ENCODE measurements at regions not wholly inside any gene's neighbourhood (a gene's known extent, or its start where the extent isn't known, plus 50 kb on each side); places are given as distances from the start of the nearest gene placed in this dataset.

GRCh38 chr5:152184266-152184665, 220.8 kb downstream of the NMUR2 start:
- in situ Hi-C loops (cut with MboI; ENCODE audit: low pct_unique_long_range_greater_than_20kb, low sequenced_read_pairs, unreplicated experiment): no loop called here
- no peak for TF ChIP-seq CTCF (IDR thresholded peaks at IDR 0.05; ENCODE audit: extremely low read depth, insufficient read depth, missing control alignments)
- DNase-seq (ENCODE audit: low spot score): no peak

GRCh38 chr5:152181461-152181860, 223.6 kb downstream of the NMUR2 start:
- no peak for DNase-seq (ENCODE audit: low spot score)
- in situ Hi-C loops (cut with MboI; ENCODE audit: low pct_unique_long_range_greater_than_20kb, low sequenced_read_pairs, unreplicated experiment): no loop called here
- TF ChIP-seq CTCF (IDR thresholded peaks at IDR 0.05; ENCODE audit: extremely low read depth, insufficient read depth, missing control alignments): no peak

GRCh38 chr5:152178350-152178699, 226.8 kb downstream of the NMUR2 start:
- DNase-seq (ENCODE audit: low spot score): no peak
- in situ Hi-C loops (cut with MboI; ENCODE audit: low pct_unique_long_range_greater_than_20kb, low sequenced_read_pairs, unreplicated experiment): no loop called here
- TF ChIP-seq CTCF (IDR thresholded peaks at IDR 0.05; ENCODE audit: extremely low read depth, insufficient read depth, missing control alignments): no peak

GRCh38 chr5:152177626-152178349, 227.3 kb downstream of the NMUR2 start:
- in situ Hi-C loops (cut with MboI; ENCODE audit: low pct_unique_long_range_greater_than_20kb, low sequenced_read_pairs, unreplicated experiment): no loop called here
- no peak for TF ChIP-seq CTCF (IDR thresholded peaks at IDR 0.05; ENCODE audit: extremely low read depth, insufficient read depth, missing control alignments)

GRCh38 chr5:152171888-152172287, 233.2 kb downstream of the NMUR2 start:
- DNase-seq (ENCODE audit: low spot score): no peak
- TF ChIP-seq CTCF (IDR thresholded peaks at IDR 0.05; ENCODE audit: extremely low read depth, insufficient read depth, missing control alignments): no peak
- in situ Hi-C loops (cut with MboI; ENCODE audit: low pct_unique_long_range_greater_than_20kb, low sequenced_read_pairs, unreplicated experiment): no loop called here

More at GRCh38 chr5:152177626-152178349, 227.3 kb downstream of the NMUR2 start:
- DNase-seq (ENCODE audit: low spot score): no peak

GRCh38 chr5:152170350-152170749, 234.7 kb downstream of the NMUR2 start:
- TF ChIP-seq CTCF (IDR thresholded peaks at IDR 0.05; ENCODE audit: extremely low read depth, insufficient read depth, missing control alignments): no peak
- in situ Hi-C loops (cut with MboI; ENCODE audit: low pct_unique_long_range_greater_than_20kb, low sequenced_read_pairs, unreplicated experiment): no loop called here
- DNase-seq (ENCODE audit: low spot score): no peak

Data from GM13977 (cell line).